Left colon (tissue), 2 donors: ENCODE measurements at regions not wholly inside any gene's neighbourhood (a gene's known extent, or its start where the extent isn't known, plus 50 kb on each side); places are given as distances from the start of the nearest gene placed in this dataset.
A peak's percentile ranks its signal among the peaks of the same experiment; 100 is the strongest.
"Not testable (repeated sequence)": the region's sequence is repeated elsewhere in the genome, so short reads cannot be mapped to it uniquely, and the experiment has no call there.

ENCODE experiments used
- ATAC-seq: fragments of 200-7000 bp; cut with Tn5 transposase; one replicate; pipeline ENCODE4 v1.9.1; 2020; ENCODE audit warnings: mild to moderate bottlenecking, moderate library complexity
- DNase-seq, 2 donors: peaks; one replicate each; pipeline ENCODE4 v3.0.0-alpha.2; 2020
- intact Hi-C, 2 donors: fragments of 100-400 bp; cut with DNase I in 1 of 2; cut with micrococcal nuclease in 1 of 2; formaldehyde crosslinking; loops; one replicate each; pipeline versions ENCODE4 v1.11.2 to v1.14.0; 2022; cut with DNase I, micrococcal nuclease
- donor health status: DM: no; HTN: no; CAD: no.
- donor health status: DM: yes; HTN: yes; CAD: no.

GRCh38 chr6:137602313-137603197 lies 108.4 kb upstream of the OLIG3 start:
- intact Hi-C loops = no loop called here
- ATAC-seq (no peak), DNase-seq (no peak)

DNA sequence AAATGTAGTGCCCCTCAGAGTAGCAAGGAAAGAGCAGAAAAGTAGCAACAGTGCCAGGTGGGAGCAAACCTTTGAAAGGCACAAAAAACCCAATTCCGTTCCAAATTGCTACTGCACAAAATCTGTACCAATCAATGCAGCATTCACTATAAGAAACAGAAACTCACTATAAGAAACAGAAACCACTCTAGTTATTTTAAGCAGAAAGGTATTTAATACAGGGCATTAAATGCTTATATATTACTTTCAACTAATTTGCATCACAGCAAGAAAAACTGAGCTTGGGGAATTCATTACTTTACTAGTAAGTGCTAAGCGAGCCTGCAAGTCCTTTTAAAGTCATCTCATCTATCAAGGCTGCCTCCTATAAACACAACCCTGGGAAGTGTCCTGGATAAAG lies 116.5 kb upstream of the OLIG3 start:
- intact Hi-C loops = no loop called here
- DNase-seq (no peak), ATAC-seq (no peak)

- intact Hi-C loops = no loop called here
- DNase-seq (no peak), ATAC-seq (no peak)
Observed at GRCh38 chr6:137623293-137623692, 129.1 kb upstream of the OLIG3 start.

DNA sequence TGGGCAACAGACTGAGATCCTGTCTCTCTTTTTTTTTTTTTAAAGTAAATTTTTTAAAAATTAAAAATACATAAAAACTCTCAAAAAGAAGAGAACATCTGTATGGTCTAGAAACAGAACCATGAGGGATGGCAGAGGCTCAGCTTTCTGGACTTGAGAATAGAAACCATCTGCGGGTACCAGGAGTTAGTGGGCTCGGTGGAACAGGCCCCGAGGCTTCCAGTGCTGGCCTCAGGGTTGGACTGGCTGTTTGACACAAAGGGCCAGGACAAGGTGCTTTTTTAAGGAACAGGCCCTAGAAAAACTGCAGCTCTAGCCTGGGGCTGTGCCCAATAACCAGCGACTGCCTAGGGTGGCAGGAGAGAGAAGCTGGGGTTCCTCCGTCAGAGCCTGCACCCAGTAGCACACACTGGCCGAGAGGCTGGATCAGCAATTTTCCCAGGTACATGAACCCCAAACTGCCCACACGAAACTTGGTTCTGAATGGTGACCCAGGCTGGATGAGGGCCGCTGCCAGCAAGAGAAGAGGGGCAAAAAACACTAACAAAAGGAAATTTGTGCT lies 131.0 kb upstream of the OLIG3 start:
- no peak for ATAC-seq
- intact Hi-C loops = no loop called here

DNA sequence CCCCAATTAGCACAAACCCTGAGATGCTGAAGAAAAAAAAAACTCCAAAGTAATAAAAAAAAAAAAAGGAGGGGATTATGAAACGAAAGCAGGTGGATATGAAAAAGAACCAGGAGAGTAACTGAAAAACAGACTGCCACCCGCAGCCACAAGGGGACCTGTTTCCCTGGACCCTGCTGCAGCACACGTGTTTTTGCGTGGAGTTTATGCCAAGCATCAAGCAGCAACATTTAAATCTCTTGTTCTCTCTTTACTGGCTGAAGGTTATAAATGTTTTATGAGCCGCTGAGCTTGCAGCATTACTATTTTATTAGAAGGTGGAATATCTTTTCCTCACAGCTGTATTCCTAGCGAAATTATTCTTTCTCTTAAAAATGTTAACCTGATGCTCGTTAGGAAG lies 131.6 kb upstream of the OLIG3 start:
- no peak for ATAC-seq
- no peak for DNase-seq
- intact Hi-C loops = no loop called here

More for the DNA sequence above, 131.0 kb upstream of the OLIG3 start:
- no peak for DNase-seq

DNA sequence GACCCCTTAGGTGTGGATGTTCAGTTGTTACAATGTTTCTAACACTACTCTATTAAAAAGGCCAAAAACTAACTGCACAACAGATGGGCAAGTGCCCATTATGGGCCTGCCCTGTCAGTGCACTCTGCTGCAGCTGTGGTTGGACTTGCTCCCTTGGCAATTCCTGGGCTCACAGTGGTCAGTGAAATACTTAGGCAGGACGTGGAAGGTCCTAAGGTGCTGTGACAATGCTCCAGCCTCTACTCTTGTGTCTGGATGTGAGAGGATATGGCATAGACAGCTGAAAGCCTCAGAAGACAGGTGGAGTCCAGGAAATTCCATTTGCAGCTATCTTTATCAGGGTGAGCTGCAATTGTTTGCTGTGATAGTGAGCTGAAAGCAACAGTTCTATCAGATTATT lies 136.5 kb upstream of the OLIG3 start:
- ATAC-seq (no peak), DNase-seq (no peak)
- intact Hi-C loops = no loop called here

- ATAC-seq (no peak), DNase-seq (no peak)
- intact Hi-C loops = no loop called here
Observed at GRCh38 chr6:137631323-137631722, 137.1 kb upstream of the OLIG3 start.

DNA sequence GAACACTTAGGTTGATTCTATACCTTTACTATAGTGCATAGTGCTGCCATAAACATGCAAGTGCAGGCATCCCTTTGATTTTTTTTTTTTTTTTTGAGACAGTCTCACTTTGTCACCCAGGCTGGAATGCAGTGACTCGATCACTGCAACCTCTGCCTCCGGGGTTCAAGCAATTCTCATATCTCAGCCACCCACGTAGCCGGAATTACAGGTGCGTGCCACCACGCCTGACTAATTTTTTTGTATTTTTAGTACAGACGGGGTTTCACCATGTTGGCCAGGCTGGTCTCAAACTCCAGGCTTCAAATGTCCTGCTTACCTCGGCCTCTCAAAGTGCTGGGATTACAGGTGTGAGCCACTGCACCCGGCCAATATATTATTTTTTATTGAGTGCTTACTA lies 140.0 kb upstream of the OLIG3 start:
- ATAC-seq, DNase-seq, intact Hi-C loops: not testable (repeated sequence)

DNA sequence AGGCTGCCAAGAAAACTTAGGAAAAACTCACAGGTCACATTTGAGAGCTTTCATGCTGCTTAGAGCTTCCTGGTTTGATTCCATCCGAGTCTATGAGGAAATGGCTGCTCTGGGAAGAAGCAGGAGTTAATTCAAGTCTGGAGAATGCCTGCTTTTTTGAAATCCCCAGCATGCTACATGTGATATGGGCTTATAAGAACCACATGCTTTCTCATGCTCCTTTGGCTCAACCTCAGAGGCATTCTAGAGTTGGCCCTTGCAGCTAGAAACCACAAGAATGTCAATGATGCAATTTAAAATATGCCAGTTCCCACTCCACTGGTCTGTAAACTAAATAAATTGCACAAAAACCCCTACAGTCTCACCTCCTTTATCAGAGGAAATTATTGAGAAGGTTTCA lies 142.9 kb upstream of the OLIG3 start:
- intact Hi-C loops = no loop called here
- no peak for DNase-seq
- no peak for ATAC-seq

DNA sequence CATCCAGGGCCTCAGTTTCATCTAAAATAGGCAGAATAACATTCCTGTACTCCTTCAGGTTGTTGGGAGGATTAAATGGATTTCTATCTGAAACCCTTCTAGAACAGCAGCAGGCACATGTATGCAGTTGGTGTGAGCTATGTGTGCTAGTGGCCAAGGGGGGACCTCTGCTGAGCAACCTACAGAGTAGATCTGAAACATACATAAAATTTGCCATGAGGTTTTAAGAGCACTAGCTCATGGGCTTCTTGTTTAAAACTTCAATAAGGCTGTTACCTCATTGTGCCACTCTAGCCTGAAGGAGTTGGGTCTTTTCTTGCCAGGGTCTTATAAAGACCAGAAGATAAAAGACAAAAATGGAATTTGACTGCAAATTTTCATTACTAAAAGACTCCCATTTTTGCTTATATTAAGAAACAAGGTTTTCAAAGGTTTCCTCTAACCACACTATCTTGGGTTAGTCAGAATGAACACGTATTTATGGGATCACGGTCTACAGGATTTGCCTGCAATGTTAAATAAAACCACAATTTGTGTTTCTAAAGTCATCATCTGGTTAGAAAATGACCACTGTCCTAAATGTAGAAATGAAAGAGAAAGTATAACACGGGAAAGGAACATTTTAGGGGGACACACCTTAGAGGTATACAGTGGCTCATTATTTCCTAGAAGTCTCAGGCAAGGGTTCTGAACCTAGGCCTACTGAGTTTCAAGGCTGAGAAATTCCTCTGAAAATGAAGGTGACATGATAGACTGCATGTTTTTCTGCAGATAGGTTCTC lies 144.9 kb upstream of the OLIG3 start:
- ATAC-seq = no peak
- intact Hi-C loops = no loop called here

DNA sequence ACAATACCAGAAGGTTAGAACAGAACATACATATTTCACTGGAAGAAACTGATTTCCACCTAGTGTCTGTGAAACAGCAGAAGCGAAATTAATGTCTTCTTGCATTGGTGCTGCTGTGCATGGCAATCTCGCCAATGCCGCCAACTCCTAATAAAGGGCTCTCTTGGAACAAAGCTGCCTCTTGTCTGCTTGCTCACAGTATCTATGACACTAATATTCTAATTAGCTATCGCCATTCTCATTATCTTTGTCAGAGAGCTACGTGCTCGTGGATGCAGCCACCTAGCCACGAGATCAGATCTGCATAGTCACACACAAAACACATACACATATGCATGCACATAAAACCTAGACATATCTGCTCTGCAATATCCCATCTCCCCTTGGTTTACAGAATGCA lies 145.9 kb upstream of the OLIG3 start:
- DNase-seq = no peak
- intact Hi-C loops = loop anchor here in 1 of 2 donors (5.0 kb wide), 1 partner anchor 368 kb away; no protein-coding TSS in a partner anchor
- ATAC-seq = no peak

More for the DNA sequence above, 144.9 kb upstream of the OLIG3 start:
- no peak for DNase-seq

GRCh38 chr6:137641474-137642077 lies 147.4 kb upstream of the OLIG3 start:
- intact Hi-C loops = loop anchor here in 1 of 2 donors (5.0 kb wide), 1 partner anchor 369 kb away; no protein-coding TSS in a partner anchor
- DNase-seq (peak; percentile 61 to 79), ATAC-seq (peak; percentile 99)

GRCh38 chr6:137643210-137643609 lies 149.0 kb upstream of the OLIG3 start:
- intact Hi-C loops = loop anchor here in 1 of 2 donors (5.0 kb wide), 1 partner anchor 371 kb away; no protein-coding TSS in a partner anchor
- DNase-seq, ATAC-seq: not testable (repeated sequence)

GRCh38 chr6:137643644-137644043 lies 149.4 kb upstream of the OLIG3 start:
- intact Hi-C loops = loop anchor here in 1 of 2 donors (5.0 kb wide), 1 partner anchor 371 kb away; no protein-coding TSS in a partner anchor
- not testable (repeated sequence) for ATAC-seq, DNase-seq

DNA sequence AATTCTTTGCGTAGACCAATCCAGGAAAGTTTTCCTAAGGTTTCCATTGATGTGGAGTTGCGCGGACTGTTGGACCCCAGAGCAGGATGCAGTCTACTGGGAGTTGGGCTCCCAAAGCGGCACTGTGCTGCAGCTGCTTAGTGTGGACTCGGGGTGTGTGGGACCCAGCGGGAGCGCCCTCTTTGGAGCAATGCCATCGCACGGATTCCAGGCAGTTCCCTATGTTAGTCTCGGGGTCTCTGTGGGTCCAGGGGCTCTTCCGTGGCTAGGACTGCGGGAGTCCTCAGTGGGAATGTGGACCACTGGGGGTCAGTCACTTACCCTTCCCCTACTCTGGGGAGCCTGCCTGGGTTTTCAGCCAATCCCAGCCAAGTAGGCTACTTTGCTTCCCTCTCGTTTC lies 151.7 kb upstream of the OLIG3 start:
- intact Hi-C loops = no loop called here
- DNase-seq (no peak), ATAC-seq (no peak)

- ATAC-seq (no peak), DNase-seq (no peak)
- intact Hi-C loops = no loop called here
Observed at GRCh38 chr6:137646484-137646883, 152.3 kb upstream of the OLIG3 start.

DNA sequence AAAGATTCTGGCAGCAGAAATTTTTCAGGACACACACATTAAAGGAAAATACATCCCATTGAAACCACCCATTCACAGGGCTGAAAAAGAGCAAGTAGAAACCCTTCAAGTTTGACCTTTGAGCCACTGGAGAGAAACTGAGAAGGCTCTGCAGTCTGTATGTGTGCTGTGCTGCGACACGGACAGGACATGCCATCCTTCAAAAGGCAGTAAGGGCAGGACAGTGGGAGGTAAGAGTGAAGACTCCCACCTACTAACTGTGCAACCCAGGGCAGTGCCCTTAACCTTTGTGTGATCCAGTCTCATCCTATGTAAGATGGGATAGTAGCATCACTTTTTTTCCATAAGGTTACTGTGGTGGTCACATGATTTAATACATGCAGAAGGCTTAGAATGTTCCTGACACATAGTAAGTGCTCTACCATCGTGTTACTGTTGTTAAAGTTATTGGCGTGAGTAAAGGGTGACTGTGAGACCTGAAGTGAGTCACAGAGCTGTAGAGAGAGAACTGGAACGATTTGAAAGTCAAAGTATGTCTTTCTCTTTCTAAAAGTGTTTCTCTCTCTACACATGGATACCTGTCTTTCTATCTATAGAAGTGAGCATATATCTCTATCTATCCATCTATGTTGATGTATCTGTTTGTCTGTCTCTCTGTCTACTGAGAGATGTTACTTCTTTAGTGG lies 153.7 kb upstream of the OLIG3 start:
- no peak for DNase-seq
- intact Hi-C loops = no loop called here
- peak; percentile 61 for ATAC-seq

- ATAC-seq = no peak
- DNase-seq = no peak
- intact Hi-C loops = no loop called here
Observed at GRCh38 chr6:137650720-137651119, 156.5 kb upstream of the OLIG3 start.
